Neural progenitor cell (in vitro differentiated cells): ENCODE measurements at regions not wholly inside any gene's neighbourhood (a gene's known extent, or its start where the extent isn't known, plus 50 kb on each side); places are given as distances from the start of the nearest gene placed in this dataset.
A peak's percentile ranks its signal among the peaks of the same experiment; 100 is the strongest.

Experiments
- DNase-seq: peaks from one replicate; pipeline ENCODE4 v3.0.0-alpha.2; 2016; ENCODE audit warnings: low spot score
- H2AFZ ChIP-seq: fragments of 200-600 bp; sonication (generic); replicated peaks from 2 replicates; pipeline ENCODE4 v1.6.1; 2016; ENCODE audit warnings: antibody characterized with exemption
- H3F3A ChIP-seq: fragments of 200-600 bp; sonication (generic); 2 replicates; pipeline ENCODE4 v1.6.1; 2016; ENCODE audit warnings: antibody characterized with exemption, low read depth
- H3K27ac ChIP-seq: fragments of 200-600 bp; sonication (generic); 2 replicates; pipeline ENCODE4 v1.5.1; 2016; ENCODE audit warnings: mild to moderate bottlenecking
- H3K27me3 ChIP-seq: fragments of 200-600 bp; sonication (generic); 2 replicates; pipeline ENCODE4 v1.6.1; 2016; ENCODE audit warnings: mild to moderate bottlenecking, moderate library complexity
- H3K36me3 ChIP-seq: fragments of 200-600 bp; sonication (generic); 2 replicates; pipeline ENCODE4 v1.5.1; 2016
- H3K4me1 ChIP-seq: fragments of 200-600 bp; sonication (generic); 2 replicates; pipeline ENCODE4 v1.6.1; 2016; ENCODE audit warnings: mixed run types
- H3K4me2 ChIP-seq: fragments of 200-600 bp; sonication (generic); 2 replicates; pipeline ENCODE4 v1.6.1; 2016
- H3K4me3 ChIP-seq: fragments of 200-600 bp; sonication (generic); 2 replicates; pipeline ENCODE4 v1.5.1; 2016
- H3K79me2 ChIP-seq: fragments of 200-600 bp; sonication (generic); 2 replicates; pipeline ENCODE4 v1.6.1; 2016; ENCODE audit warnings: low read depth
- H3K9ac ChIP-seq: fragments of 200-600 bp; sonication (generic); 2 replicates; pipeline ENCODE4 v1.6.1; 2016
- H3K9me3 ChIP-seq: fragments of 200-600 bp; sonication (generic); 2 replicates; pipeline ENCODE4 v1.5.1; 2016; ENCODE audit warnings: low read depth
- H4K20me1 ChIP-seq: fragments of 200-600 bp; sonication (generic); 2 replicates; pipeline ENCODE4 v1.6.1; 2016; ENCODE audit warnings: low read depth
- H3K27ac Mint-ChIP-seq: 3 replicates; pipeline ENCODE4 v1.8.0; 2021; ENCODE audit warnings: mixed read lengths
- H3K27me3 Mint-ChIP-seq: 2 replicates; pipeline ENCODE4 v1.8.0; 2022; ENCODE audit warnings: low read depth, mild to moderate bottlenecking, inconsistent platforms, moderate library complexity, mixed read lengths; ENCODE audit not compliant: insufficient read depth
- H3K36me3 Mint-ChIP-seq: 3 replicates; pipeline ENCODE4 v1.8.0; 2021; ENCODE audit warnings: mixed read lengths
- H3K4me1 Mint-ChIP-seq: 3 replicates; pipeline ENCODE4 v1.8.0; 2021; ENCODE audit warnings: mixed read lengths
- H3K4me3 Mint-ChIP-seq: 3 replicates; pipeline ENCODE4 v1.8.0; 2021; ENCODE audit warnings: mild to moderate bottlenecking, moderate library complexity, mixed read lengths
- H3K9me3 Mint-ChIP-seq: 3 replicates; pipeline ENCODE4 v1.8.0; 2020; ENCODE audit warnings: mixed read lengths
- CTCF ChIP-seq: fragments of 200-600 bp; sonication (generic); IDR thresholded peaks from 2 replicates; pipeline ENCODE4 v1.5.1; 2017; ENCODE audit warnings: antibody characterized with exemption, mild to moderate bottlenecking
- EZH2 ChIP-seq: fragments of 200-600 bp; sonication (generic); IDR thresholded peaks from 2 replicates; pipeline ENCODE4 v1.6.1; 2017; ENCODE audit warnings: antibody characterized with exemption, mild to moderate bottlenecking, moderate library complexity
- EZH2phosphoT487 ChIP-seq: fragments of 200-600 bp; sonication (generic); IDR thresholded peaks from 2 replicates; pipeline ENCODE4 v1.6.1; 2017; ENCODE audit warnings: antibody characterized with exemption

DNA sequence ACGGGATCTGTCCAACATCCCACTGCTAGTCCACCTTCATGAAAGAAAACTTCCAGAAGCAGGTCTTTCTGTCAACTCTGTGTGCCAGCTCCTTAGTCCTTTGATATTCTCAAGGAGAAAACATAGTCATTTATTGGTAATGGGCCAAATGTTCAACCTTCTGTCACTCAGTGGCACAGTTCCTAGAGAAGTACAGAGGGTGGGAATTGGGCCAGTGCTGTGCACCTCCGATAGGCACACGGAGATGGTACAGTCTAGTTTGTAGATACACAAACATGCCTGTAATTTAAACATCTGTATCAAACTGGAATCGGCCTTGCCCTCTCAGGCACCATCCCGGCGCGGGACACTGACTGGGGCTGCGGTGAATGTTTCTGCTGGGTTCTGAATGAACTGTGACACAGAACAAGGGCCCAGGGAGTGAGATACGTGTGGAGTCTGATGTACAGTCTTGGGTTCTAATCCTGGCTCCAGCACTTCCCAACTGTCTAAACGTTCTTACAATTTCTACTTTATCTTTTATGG lies 213.9 kb upstream of the SHH start:
- TF ChIP-seq EZH2phosphoT487 = no peak
- TF ChIP-seq CTCF = no peak
- TF ChIP-seq EZH2 = no peak
- Mint-ChIP-seq H3K4me3 (no peak overlapping the region), H3K27me3 (peaks cover 7% of the 10 kb centered on the region), H3K4me1 (peaks cover 29% of the 10 kb centered on the region), H3K36me3 (no peaks in the 10 kb centered on the region), H3K9me3 (peaks cover 3% of the 10 kb centered on the region), H3K27ac (no peak overlapping the region)
- Histone ChIP-seq H3K4me1 (peaks cover 44% of the 10 kb centered on the region), H3K4me3 (no peak overlapping the region), H3K36me3 (no peaks in the 10 kb centered on the region), H3K79me2 (no peaks in the 10 kb centered on the region), H3F3A (peaks cover 14% of the 10 kb centered on the region), H4K20me1 (no peaks in the 10 kb centered on the region), H3K4me2 (no peak overlapping the region), H3K27me3 (no peaks in the 10 kb centered on the region), H3K9ac (no peak overlapping the region), H3K27ac (no peak overlapping the region), H3K9me3 (no peaks in the 10 kb centered on the region), H2AFZ (no peak overlapping the region)
- no peak for DNase-seq

GRCh38 chr7:156025675-156026074 lies 213.4 kb upstream of the SHH start:
- Mint-ChIP-seq H3K36me3 (no peaks in the 10 kb centered on the region), H3K4me3 (no peak overlapping the region), H3K27me3 (peaks cover 7% of the 10 kb centered on the region), H3K9me3 (peaks cover 3% of the 10 kb centered on the region), H3K27ac (no peak overlapping the region), H3K4me1 (peaks cover 29% of the 10 kb centered on the region)
- H3K9me3 ChIP-seq = no peaks in the 10 kb centered on the region
- peaks cover 14% of the 10 kb centered on the region for H3F3A ChIP-seq
- peaks cover 44% of the 10 kb centered on the region for H3K4me1 ChIP-seq
- TF ChIP-seq CTCF = no peak
- TF ChIP-seq EZH2 = no peak
- TF ChIP-seq EZH2phosphoT487 = no peak
- H3K79me2 ChIP-seq = no peaks in the 10 kb centered on the region
- H3K9ac ChIP-seq = no peak overlapping the region
- no peaks in the 10 kb centered on the region for H4K20me1 ChIP-seq
- H3K4me3 ChIP-seq = no peak overlapping the region
- no peak for DNase-seq
- H3K27ac ChIP-seq = no peak overlapping the region
- H3K4me2 ChIP-seq = no peak overlapping the region
- H2AFZ ChIP-seq = no peak overlapping the region
- H3K27me3 ChIP-seq = no peaks in the 10 kb centered on the region
- no peaks in the 10 kb centered on the region for H3K36me3 ChIP-seq

DNA sequence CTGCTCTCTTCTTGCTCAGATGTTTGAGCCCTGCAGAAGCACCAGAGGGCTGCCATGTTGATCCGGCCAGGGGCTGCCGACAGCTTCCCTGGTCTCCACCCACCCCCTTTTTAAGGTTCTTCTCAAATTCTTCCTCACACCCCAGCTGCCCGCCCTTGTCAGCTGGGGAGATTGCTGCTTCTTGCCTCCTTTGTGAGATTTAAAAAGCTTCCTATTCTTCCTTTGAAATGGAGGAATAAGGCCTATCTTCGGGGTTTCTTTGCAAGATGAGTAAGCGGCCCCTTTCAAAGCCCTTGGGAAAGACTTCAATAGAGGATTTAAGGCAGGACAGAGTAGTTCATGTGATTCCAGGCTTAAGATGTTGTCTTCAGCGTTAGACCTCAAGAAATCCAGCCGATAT lies 211.9 kb upstream of the SHH start:
- no peaks in the 10 kb centered on the region for H3K36me3 Mint-ChIP-seq
- no peak for TF ChIP-seq EZH2
- TF ChIP-seq EZH2phosphoT487 = no peak
- TF ChIP-seq CTCF = no peak
- DNase-seq = peak; percentile 67

More for the DNA sequence above, 211.9 kb upstream of the SHH start:
- Mint-ChIP-seq H3K4me1 (peaks cover 23% of the 10 kb centered on the region), H3K9me3 (peaks cover 3% of the 10 kb centered on the region), H3K27me3 (peaks cover 8% of the 10 kb centered on the region), H3K27ac (no peak overlapping the region), H3K4me3 (no peak overlapping the region)
- peak overlapping the region; percentile 5 for H3K4me3 ChIP-seq
- no peaks in the 10 kb centered on the region for H3K79me2 ChIP-seq
- H3K9me3 ChIP-seq = no peaks in the 10 kb centered on the region
- no peaks in the 10 kb centered on the region for H3K27me3 ChIP-seq
- H3K4me1 ChIP-seq = peaks cover 36% of the 10 kb centered on the region
- no peak overlapping the region for H3K9ac ChIP-seq
- peak overlapping the region; percentile 51 for H3K4me2 ChIP-seq
- H3K27ac ChIP-seq = peak overlapping the region; percentile 90
- no peaks in the 10 kb centered on the region for H4K20me1 ChIP-seq
- H2AFZ ChIP-seq = peak overlapping the region; percentile 12
- peaks cover 14% of the 10 kb centered on the region for H3F3A ChIP-seq
- no peaks in the 10 kb centered on the region for H3K36me3 ChIP-seq
